ENCODE measurements at regions not wholly inside any gene's neighbourhood (a gene's known extent, or its start where the extent isn't known, plus 50 kb on each side); places are given as distances from the start of the nearest gene placed in this dataset.

DNA sequence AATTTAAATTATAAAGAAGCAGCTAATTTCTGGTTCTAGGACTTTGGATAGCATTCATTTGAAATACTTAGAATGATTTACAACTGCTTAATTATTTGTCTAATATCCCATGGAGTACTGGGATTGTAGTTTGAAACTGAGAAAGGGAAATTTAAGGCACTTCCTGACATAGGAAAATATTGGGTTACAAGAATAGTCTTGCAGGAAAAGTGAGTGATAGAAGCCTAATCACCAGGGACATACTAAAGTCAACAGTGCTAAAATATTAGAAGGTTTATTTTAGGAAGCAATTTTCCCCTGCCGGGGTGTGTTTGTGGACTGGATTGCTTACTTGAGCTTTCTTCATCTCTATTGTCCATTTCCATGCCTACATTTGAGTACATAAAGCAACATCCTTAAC is 661.6 kb downstream of the ADGRL2 start:
- no peak for DNase-seq

DNA sequence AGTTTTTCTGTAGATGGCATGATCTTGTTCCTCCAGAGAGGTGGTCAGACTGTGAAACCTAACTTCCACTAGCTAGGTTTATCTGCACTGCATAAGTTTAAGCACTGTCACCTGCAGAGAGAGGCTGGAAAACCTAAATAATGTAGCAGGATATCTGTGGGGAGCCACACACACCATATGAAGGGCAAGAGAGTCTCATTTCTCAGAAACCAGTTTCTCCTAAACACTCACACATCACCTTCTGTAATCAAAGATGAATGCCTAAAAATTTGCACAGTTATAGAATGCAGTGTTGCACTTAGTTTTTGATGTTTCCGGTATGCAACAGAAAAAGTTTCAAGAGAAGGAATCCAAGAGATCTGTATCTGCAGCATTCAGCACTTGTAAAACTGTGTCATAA is 654.6 kb downstream of the ADGRL2 start:
- no peak for DNase-seq

DNA sequence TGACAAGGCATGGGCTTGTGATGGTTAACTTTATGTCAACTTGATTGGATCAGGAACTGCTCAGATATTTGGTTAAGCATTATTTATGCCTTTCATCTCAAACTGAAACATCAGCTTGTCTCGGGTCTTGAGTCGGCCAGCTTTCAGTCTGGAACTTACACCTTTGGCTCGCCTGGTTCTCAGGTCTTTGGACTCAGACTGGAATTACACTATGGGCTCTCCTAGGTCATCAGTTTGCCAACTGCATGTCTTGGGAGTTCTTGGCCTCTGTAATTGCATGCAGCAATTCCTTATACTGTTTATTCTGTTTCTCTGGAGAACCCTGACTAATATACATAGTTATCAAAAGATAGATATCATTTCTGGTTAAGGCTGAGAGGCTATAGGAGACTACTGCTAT is 653.7 kb downstream of the ADGRL2 start:
- DNase-seq, result no peak

DNA sequence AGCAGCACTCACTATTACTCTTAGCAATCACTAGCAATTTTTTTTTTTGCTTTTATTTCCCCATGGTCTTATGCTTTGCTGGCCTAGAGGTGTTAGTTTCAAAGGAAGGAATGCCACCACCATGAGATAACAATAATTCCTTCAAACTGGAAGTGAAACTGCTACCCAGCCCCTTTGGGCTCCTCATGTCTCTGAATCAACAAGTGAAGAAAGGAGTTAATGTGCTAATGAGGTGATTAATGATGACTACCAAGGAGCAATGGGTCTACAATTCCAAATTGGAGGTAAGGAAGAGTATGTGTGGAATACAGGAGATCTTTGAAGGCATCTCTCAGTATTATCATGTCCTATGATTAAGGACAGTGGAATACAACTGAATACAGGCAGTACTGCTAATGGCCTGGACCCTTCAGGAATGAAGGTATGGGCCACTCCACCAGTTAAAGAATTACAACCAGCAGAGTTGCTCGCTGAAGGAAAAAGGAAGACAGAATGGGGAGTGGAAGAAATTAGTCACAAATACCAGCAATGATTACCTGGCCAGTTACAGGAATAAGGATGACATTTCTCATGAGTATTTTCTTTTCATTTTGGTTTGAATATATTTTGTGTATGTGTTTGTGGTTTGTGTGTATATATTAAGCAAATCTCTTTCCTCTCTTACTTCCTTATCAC is 652.9 kb downstream of the ADGRL2 start:
- DNase-seq, result no peak

DNA sequence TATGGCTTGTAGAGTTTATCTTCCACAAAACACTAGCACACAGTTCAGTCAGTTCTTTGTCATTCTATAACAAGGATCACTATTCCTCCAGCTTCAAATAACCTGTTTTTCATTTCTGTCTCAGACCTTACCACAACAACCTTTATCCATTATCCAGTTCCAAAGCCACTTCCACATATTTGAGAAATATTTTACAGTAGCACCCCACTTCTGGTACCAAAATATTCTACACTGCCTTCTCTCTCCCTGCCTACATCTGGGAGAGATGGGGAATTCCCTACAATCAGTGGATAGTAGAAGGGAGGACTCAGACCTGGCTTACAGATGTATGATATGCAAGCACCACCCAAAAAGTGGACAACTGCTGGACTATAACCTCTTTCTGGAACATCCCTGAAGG is 651.4 kb downstream of the ADGRL2 start:
- no peak for DNase-seq

DNA sequence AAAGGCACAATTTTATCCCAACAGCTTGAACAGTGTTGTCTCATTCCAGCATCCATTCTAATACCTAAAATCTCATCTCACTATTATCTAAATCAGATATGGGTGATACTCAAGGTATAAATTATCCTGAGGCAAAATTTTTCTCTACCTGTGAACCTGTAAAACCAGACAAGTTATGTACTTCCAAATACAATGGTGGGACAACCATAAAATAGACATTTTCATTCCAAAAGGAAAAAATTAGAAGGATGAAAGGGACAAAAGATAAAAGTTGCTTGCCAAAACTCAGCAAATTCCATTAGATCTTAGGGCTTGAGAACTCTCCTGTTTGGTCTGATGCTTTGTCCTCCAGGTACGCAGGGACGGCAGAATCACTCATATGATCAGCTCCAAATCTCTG is 650.5 kb downstream of the ADGRL2 start:
- DNase-seq, result no peak

DNA sequence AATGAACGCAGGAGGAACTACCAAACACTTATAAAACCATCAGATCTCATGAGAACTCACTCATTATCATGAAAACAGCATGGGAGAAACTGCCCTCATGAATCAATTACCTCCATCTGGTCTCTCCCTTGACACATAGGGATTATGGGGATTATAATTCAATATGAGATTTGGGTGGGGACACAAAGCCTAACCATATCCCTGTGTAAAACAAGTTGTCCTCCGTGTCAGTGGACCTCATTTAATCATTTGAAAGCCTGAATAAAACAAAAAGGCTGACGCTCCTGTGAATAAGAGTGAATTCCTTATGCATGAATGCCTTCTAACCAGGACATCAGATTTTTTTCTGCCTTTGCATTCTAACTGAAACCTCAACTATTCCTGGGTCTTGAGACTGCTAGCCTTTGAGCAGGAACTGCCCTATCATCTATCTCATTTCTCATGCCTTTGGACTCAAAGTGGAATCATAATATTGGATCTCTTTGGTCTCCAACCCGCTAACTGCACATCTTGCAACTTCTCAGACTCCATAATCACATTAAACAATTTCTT is 648.8 kb downstream of the ADGRL2 start:
- no peak for DNase-seq

DNA sequence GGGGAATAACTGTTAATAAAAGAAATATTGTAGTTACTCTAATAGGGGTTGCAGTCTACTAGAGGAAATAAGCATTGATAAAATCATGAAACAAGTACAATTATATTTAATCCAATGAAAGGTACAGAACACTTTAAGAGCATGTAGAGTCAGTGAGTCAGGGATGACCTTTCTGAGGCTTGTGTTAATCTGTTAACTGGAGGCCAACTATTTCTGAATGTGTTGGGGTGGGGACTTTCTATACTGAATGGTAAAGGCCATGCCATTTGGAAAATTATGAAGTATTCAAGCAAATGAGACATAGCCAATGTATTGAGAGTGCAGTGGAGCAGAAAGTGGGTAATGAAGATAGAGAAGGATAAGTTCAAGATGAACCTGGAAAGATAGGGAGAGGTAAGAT is 646.2 kb downstream of the ADGRL2 start:
- DNase-seq, result no peak

DNA sequence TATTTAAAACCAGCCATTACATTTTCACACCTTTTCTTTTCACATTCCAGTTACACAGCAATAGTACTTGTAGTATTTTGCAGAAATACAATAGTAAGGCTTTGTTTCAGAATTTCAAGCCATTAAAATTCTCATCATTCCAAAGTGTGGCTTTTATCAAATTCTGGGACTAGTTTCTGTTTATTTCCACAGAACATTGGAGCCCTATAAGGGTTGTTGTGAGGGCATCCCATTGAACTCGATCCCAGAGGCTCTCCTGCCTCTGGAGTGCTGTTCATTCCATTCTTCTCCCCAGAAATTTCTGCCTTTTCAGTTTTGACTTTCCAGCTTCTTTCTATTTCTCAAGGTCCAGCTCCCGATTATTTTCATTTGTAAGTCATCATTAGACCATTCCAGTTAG is 645.5 kb downstream of the ADGRL2 start:
- DNase-seq, result no peak

DNA sequence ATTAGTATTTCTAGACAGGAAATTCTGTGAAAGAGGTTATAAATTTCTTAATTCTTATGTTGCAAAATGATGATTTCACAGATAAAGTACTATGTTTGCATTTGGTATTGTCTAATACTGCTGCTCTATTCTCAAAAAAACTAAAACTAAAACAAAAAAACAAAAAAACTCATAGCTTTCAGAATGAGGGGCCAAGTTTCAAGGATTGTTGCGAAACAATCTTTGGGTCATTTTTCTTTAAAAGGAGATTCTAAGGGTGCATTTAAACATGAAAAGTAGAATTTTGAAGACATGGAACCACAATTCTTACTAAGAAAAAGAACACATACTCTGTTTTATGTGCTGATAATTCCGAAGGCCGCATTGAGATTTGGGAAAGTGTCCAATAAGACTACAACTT is 645.1 kb downstream of the ADGRL2 start:
- no peak for DNase-seq

DNA sequence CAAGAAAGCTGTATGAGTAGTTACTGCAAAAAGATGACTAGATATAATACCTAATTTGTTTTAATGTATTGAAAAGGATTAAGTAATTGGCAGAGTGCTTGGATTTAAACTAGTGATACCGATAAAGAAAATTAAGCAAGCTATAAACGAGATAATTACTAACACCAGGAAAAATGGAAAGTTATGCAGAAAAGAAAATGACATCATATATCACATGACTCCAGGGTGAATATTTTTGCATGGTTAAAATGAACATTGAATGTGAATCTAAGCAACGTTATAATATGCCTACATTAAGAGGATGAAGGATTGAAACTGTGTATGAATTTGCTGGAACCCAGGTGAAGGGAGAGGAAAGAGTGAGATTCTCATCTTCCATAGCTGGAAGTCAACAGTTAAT is 644.4 kb downstream of the ADGRL2 start:
- DNase-seq, result no peak

DNA sequence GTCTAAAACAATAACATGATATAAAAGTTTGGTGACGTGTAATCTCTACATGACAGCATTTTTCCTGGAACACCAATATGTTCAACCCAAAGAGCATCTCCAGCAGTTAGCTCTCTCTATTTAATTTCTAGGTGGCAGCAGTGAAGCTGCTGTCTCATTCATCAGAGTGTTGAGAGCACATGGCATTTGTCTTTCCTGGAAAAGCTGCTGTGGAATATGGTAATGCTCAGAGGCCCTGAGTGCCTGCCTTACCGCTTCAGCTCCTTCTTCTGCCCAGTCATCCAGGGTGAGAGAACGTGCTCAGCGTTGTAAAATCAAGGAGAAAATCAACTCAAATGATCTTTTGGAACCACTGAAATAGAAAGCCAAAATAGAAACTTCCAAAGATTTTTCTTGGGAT is 640.7 kb downstream of the ADGRL2 start:
- no peak for DNase-seq

DNA sequence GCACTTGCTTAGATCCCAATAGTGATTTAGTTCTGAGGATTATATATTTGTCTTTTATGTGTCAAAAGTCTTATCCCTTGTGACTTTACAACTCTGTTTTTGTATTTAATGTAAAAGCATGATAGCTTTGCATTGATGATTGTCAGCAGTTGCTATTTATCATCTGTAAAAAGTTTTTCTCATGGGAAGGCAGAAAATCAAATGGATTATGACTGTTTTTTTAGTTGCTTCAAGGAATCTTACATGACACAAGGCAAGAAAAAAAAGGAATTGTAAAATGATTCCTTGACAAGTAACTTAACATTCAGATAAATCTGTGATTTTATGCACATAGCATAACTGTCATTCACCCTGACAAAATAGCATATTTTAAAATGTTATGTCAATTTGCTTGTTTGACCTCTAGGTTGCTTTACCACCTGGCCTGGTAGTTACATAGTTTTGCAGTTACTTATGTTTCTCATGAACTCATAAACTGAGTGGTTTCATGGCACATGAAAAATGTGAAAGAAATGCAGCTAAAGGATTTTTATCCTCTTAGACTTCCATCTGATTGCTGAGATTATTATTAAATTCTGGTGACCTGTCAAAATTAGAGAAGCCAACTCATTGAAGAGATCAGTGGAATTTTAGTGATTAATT is 622.6 kb downstream of the ADGRL2 start:
- DNase-seq, result no peak

DNA sequence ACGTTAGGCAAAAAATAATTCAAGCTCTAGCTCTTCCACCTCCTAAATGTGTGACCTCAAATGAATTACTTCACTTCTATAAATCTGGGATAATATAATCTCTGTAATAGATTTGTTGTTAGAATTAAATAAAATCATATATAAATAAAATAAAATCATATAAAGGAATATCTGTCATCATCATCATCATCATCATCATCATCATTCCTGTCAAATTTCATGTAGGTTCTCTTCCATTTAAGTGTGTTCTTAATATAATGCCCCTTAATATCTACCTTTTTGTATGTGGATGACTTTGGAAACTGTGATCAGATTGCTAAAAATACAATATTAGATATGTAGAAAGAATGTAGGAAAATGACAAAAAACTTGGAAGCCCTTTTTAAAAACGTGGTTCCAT is 621.0 kb downstream of the ADGRL2 start:
- no peak for DNase-seq

DNA sequence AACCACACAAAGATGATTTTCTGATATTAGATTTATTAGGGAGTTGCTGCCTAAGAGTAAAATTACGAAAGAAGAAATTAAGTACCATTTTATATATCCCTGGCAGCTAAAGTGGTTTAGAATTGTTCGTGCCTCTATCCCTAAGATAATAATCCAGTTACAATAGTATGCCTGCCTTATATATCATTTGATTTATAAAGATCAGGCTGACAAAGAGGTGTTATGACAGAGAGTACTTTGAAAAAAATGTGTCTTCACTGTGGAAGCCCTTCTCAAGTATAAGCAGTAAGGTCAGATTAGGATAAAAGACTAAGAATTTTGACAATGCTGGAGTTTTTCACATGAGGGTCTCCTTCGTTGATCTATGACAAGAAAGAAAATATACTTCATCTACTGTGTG is 619.9 kb downstream of the ADGRL2 start:
- DNase-seq, result no peak

DNA sequence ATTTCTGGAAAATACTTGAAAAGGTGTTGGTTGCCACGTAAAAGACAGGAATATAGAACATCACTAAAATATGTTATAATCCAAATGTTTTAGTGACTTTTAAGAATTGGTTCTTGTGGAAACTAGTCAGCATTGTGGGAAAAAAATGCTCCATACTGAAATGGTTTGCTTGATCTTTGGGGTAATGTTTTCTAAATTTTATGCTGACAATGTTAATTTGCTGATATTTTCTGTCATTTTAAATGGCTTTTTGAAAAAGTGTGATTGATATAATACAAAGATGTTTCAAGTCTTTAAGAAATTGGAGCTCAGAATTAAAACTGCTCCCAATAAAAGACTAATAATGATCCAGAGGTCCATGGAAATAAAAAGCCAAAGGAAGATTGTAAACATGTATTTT is 610.9 kb downstream of the ADGRL2 start:
- DNase-seq, result no peak

DNA sequence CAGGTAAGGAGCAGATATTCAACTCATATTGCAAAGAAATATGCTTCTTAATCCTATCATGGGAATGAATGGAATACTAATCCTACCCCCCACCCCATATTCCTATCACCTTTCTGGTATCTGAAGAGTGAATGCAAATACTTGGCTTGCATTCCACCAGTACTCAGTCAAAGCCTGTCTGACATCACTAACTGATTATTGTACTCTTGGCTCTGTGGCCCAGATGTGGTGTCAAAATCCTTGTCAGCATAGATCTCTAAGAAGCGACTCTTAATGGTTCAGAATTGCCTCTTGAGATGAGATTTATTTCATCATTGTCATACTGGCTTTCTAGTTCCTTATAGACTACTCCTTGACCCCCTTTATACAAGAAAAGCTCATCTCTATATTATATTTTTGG is 604.6 kb downstream of the ADGRL2 start:
- DNase-seq, result no peak

DNA sequence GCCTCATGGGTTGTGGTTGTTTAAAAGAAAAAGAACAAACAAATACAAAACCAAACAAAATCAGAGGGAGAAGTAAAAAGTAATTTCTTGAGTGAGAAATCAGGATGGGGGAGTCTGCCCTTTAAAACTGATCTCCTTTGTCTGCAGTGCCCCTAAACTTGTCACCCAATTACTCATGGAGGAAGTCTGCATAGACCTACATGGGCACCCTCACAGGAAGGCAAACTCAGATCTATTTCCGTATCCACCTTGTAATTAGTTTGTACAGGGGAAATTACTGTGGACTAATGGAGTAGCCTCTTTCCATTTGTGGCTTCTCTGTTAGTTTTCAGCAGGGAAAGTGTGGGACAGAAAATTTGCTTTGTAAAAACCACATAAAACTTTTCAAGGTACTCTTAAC is 600.4 kb downstream of the ADGRL2 start:
- DNase-seq, result no peak

DNA sequence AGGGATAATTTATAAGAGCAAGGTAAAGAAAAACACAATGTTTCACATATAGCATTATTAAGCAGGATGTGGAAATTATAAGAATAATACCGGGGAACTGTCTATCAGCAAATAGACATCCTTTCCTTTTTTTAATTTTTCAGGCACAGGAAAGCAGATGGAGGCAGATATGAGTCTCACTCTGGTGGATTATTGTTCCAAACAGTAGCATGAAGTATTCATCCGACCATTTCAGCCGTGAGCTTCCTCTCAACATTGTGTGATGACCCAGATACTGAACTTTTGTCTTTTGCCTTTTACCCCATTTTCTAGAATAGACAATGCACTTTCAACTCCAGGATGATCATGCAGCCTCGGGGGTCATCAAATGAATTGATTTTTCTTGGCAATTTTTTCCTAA is 599.8 kb downstream of the ADGRL2 start:
- no peak for DNase-seq

DNA sequence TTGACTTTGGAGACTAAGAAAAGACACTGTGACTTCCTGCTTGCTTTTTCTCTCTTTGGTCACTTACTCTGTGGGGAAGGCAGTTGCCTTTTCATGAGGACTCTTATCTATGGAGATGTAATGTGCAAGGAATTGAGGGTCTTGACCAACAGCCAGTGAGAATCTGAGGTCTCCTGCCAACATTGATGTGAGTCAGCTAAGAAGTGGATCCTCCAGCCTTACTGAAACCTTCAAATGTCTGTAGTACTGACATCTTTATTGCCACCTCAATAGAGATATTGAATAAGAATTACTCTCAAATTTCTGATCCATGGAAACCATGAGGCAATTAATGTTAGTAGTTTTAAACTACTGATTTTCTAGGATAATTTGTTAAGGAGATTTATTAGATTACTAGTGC is 598.4 kb downstream of the ADGRL2 start:
- no peak for DNase-seq

DNA sequence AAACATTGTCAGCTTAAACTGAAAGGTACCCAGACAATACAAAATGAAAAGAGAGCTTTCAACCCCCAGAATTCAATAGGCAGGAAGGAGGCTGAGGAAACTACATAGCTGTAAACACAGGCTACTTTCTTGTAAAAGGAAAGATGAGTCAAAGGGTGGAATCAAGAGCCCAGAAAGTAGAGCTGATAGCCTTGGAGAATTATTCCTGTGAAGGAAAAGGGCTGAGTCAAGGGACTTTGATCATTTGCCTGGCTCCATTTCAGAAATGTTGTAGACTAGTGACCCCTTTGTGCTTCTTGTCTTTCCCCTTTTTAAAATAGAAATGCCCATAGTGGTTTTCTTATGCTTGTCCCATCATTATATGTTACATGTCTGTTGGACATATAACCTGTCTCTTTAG is 597.6 kb downstream of the ADGRL2 start:
- no peak for DNase-seq

DNA sequence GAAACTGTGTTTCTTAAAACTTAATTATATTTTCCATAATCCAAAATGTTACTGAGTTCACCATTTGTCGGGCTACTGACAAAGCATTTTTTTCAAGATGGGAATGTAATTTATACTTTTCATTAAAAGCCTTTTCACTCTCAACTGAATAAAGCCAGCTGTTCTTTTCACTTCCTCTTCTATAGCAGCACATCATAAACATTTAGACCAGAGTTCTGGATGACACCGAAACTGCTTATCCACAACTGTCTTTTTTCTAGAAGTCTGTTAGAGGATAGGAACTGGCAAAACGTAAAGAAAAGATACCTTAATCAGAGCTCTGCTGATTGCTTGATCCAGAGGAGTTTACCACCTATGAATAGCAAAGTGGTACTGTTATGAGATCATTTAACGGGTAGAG is 594.7 kb downstream of the ADGRL2 start:
- DNase-seq, result no peak

DNA sequence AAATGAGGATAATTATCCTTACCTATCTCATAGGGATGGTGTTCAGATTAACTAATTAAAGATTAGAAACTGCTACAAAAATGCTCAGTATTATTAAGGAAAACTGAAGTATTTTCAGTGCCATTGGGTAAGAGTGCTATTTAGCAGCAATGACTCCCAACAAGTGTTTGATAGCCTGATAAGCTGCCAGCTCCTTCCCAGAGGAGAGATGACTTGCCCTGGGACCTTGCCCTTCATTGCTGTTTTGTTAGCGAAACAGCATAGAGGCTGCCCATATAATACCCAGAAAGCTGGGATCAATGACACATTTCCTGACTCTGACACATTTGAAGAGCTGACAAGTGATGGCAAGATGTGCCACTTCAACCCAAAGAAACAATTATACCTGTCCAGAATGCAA is 592.2 kb downstream of the ADGRL2 start:
- DNase-seq, result no peak

DNA sequence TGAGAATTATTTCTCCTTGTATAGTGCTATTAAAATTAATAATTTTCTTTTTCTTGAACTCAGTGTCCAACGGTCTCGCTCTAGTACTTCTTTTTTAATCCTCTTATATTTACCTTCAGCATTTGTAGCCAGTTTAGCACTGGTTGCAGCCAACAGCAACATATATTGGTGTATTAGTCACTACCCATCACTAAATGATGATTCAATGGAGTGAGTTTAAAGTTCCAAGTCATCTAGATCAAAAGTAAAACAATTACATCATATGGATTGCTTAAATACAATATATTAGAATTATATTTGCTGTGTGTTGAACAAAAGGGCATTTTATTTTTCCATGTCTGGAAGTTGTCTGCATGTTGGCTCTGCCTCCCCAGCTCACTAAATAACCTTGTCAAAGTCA is 591.8 kb downstream of the ADGRL2 start:
- DNase-seq, result no peak

DNA sequence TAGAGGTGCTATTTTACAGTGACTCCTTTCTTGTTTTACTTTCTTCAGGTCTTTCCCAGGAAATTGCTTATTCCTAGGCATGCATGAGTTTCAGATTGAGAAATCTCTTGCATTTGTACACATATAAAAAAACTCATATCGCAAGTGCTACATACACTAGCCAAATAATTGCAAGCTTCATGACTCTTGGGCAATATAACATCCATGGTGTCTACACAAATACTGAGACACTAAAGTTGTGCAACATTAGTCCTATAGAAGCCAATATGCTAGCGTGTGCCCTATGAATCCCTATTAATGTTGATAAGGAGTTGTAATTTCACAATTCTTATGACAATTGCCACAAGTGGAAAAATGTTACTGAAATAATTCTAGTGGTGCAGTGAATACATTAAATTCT is 591.0 kb downstream of the ADGRL2 start:
- DNase-seq, result no peak
